GM18868 (cell line): ENCODE measurements at regions not wholly inside any gene's neighbourhood (a gene's known extent, or its start where the extent isn't known, plus 50 kb on each side); places are given as distances from the start of the nearest gene placed in this dataset.

Source experiments
- ATAC-seq: cut with Tn5 transposase; IDR thresholded peaks from one replicate; pipeline ENCODE4 v1.9.1; 2021; ENCODE audit warnings: mild to moderate bottlenecking, moderate library complexity; ENCODE audit not compliant: unreplicated experiment

- ATAC-seq = peak; percentile 11
Measured at GRCh38 chr13:99027661-99028425, 50.0 kb upstream of the DOCK9 start.

GRCh38 chr13:99028890-99029289 lies 51.0 kb upstream of the DOCK9 start:
- ATAC-seq = no peak

- no peak for ATAC-seq
Measured at GRCh38 chr13:99029576-99029975, 51.7 kb upstream of the DOCK9 start.

- ATAC-seq = no peak
Measured at GRCh38 chr13:99030326-99030725, 52.5 kb upstream of the DOCK9 start.

GRCh38 chr13:99031832-99032231 lies 54.0 kb upstream of the DOCK9 start:
- ATAC-seq = no peak

- peak; percentile 57 for ATAC-seq
Measured at GRCh38 chr13:99033814-99034213, 56.0 kb upstream of the DOCK9 start.

GRCh38 chr13:99034333-99035085 lies 56.6 kb upstream of the DOCK9 start:
- ATAC-seq = no peak

- no peak for ATAC-seq
Measured at GRCh38 chr13:99035715-99036114, 57.9 kb upstream of the DOCK9 start.

- no peak for ATAC-seq
Measured at GRCh38 chr13:99037756-99038155, 59.9 kb upstream of the DOCK9 start.

- ATAC-seq = no peak
Measured at GRCh38 chr13:99039718-99040280, 61.9 kb upstream of the DOCK9 start.

- no peak for ATAC-seq
Measured at GRCh38 chr13:99040536-99041131, 62.8 kb upstream of the DOCK9 start.

GRCh38 chr13:99041337-99041736 lies 63.5 kb upstream of the DOCK9 start:
- peak; percentile 1 for ATAC-seq

- ATAC-seq = peak; percentile 52
Measured at GRCh38 chr13:99041788-99042187, 63.9 kb upstream of the DOCK9 start.

GRCh38 chr13:99042521-99043250 lies 64.8 kb upstream of the DOCK9 start:
- ATAC-seq = peak; percentile 27

- no peak for ATAC-seq
Measured at GRCh38 chr13:99043831-99044231, 66.0 kb upstream of the DOCK9 start.

- no peak for ATAC-seq
Measured at GRCh38 chr13:99044764-99045163, 66.9 kb upstream of the DOCK9 start.

GRCh38 chr13:99045396-99045795 lies 67.5 kb upstream of the DOCK9 start:
- ATAC-seq = no peak

- ATAC-seq = no peak
Measured at GRCh38 chr13:99046851-99047250, 69.0 kb upstream of the DOCK9 start.

- no peak for ATAC-seq
Measured at GRCh38 chr13:99050983-99051488, 73.2 kb upstream of the DOCK9 start.

GRCh38 chr13:99051768-99052455 lies 74.0 kb upstream of the DOCK9 start:
- ATAC-seq = no peak
